ENCODE measurements at regions not wholly inside any gene's neighbourhood (a gene's known extent, or its start where the extent isn't known, plus 50 kb on each side); places are given as distances from the start of the nearest gene placed in this dataset.

- no peak overlapping the region for H3K4me3 ChIP-seq (ENCODE audit: low read depth, low read length)
- no peak for DNase-seq (ENCODE audit: low read depth)
- TF ChIP-seq, protein P1, sequence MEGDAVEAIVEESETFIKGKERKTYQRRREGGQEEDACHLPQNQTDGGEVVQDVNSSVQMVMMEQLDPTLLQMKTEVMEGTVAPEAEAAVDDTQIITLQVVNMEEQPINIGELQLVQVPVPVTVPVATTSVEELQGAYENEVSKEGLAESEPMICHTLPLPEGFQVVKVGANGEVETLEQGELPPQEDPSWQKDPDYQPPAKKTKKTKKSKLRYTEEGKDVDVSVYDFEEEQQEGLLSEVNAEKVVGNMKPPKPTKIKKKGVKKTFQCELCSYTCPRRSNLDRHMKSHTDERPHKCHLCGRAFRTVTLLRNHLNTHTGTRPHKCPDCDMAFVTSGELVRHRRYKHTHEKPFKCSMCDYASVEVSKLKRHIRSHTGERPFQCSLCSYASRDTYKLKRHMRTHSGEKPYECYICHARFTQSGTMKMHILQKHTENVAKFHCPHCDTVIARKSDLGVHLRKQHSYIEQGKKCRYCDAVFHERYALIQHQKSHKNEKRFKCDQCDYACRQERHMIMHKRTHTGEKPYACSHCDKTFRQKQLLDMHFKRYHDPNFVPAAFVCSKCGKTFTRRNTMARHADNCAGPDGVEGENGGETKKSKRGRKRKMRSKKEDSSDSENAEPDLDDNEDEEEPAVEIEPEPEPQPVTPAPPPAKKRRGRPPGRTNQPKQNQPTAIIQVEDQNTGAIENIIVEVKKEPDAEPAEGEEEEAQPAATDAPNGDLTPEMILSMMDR (IDR thresholded peaks at IDR 0.05; ENCODE audit: low read depth, low read length) = no peak
- no peak for TF ChIP-seq MYC (IDR thresholded peaks at IDR 0.05; ENCODE audit: low read depth, low read length)
- TF ChIP-seq POLR2A (IDR thresholded peaks at IDR 0.05; ENCODE audit: extremely low read depth, insufficient read length) = no peak
- TF ChIP-seq, protein P2, sequence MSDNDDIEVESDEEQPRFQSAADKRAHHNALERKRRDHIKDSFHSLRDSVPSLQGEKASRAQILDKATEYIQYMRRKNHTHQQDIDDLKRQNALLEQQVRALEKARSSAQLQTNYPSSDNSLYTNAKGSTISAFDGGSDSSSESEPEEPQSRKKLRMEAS (IDR thresholded peaks at IDR 0.05; ENCODE audit: low read depth, low read length) = no peak
Observed at GRCh38 chr14:42606839-42607238, 1000.2 kb downstream of the LRFN5 start.

DNA sequence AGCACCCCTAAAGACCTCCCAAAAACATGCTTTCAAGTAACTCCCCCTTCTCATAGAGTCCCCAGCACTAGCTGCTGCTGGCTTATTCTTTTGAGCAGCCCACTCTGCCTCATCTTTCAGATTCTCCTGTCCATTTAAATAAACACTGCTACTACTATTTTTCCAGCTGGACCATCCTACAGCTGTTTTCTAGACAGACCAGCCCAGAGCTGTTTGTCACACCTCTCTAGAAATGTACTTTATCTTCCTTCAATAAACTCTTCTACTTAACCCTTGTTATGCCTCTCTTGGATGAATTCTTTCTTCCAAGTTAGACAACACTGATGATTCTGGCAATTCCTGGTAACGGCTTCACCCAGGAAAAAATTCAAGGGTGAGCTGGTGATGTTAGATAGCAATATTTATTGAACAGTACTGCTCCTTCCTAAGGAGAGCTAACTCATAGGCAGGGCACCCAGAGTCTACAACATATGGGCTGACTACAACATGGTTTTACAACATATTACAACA lies 995.7 kb downstream of the LRFN5 start:
- TF ChIP-seq POLR2A (IDR thresholded peaks at IDR 0.05; ENCODE audit: extremely low read depth, insufficient read length) (no peak), MYC (IDR thresholded peaks at IDR 0.05; ENCODE audit: low read depth, low read length) (no peak)
- TF ChIP-seq, protein P1 (IDR thresholded peaks at IDR 0.05; ENCODE audit: low read depth, low read length) = no peak
- TF ChIP-seq, protein P2 (IDR thresholded peaks at IDR 0.05; ENCODE audit: low read depth, low read length) = no peak
- no peak for DNase-seq (ENCODE audit: low read depth)
- no peak overlapping the region for H3K4me3 ChIP-seq (ENCODE audit: low read depth, low read length)

DNA sequence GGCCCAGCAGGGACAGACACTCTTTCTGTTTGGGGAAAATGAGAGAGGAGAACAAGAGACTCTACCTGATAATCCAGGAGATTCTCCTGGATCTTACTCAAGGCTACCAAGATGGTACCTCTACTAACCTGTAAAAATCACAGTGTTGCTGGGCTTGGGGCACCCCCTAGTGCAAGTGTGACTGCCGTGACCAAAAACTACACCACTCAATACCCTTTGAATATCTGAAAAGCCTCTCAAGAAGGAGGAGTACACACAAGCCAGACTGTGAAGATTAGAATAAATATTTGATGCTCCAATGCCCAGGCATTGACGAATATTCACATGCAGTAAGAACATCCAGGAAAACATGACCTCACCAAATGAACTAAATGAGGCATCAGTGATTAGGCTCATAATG lies 965.4 kb downstream of the LRFN5 start:
- TF ChIP-seq, protein P1 (IDR thresholded peaks at IDR 0.05; ENCODE audit: low read depth, low read length) = no peak
- TF ChIP-seq MYC (IDR thresholded peaks at IDR 0.05; ENCODE audit: low read depth, low read length) (no peak), POLR2A (IDR thresholded peaks at IDR 0.05; ENCODE audit: extremely low read depth, insufficient read length) (no peak)
- TF ChIP-seq, protein P2 (IDR thresholded peaks at IDR 0.05; ENCODE audit: low read depth, low read length) = no peak

GRCh38 chr14:42569227-42569626 lies 962.6 kb downstream of the LRFN5 start:
- H3K4me3 ChIP-seq (ENCODE audit: low read depth, low read length) = no peak overlapping the region
- no peak for DNase-seq (ENCODE audit: low read depth)
- no peak for TF ChIP-seq MYC (IDR thresholded peaks at IDR 0.05; ENCODE audit: low read depth, low read length)

More for the DNA sequence above, 965.4 kb downstream of the LRFN5 start:
- DNase-seq (ENCODE audit: low read depth) = no peak
- no peak overlapping the region for H3K4me3 ChIP-seq (ENCODE audit: low read depth, low read length)

- DNase-seq (ENCODE audit: low read depth) = no peak
- TF ChIP-seq MYC (IDR thresholded peaks at IDR 0.05; ENCODE audit: low read depth, low read length) (no peak), POLR2A (IDR thresholded peaks at IDR 0.05; ENCODE audit: extremely low read depth, insufficient read length) (no peak)
- TF ChIP-seq, protein P2 (IDR thresholded peaks at IDR 0.05; ENCODE audit: low read depth, low read length) = no peak
- TF ChIP-seq, protein P1 (IDR thresholded peaks at IDR 0.05; ENCODE audit: low read depth, low read length) = no peak
- no peak overlapping the region for H3K4me3 ChIP-seq (ENCODE audit: low read depth, low read length)
Observed at GRCh38 chr14:42565556-42565955, 958.9 kb downstream of the LRFN5 start.

DNA sequence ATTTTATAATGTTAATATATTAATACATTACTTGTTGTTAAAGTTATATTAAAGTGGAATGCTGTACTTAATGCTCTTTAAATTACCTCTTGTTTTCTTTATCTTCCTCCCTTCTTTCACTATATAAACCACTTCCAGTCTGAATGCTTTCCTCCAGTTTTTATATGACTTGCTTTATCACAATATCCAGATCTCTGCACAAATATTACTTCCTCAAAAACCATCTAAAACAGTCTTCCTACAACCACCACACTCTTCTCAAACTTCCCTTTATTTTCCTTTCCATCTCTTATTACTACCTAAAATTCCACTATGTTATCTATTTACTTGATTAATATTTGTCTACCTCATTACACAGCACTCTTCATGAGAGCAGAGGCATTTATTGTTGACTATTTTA lies 956.6 kb downstream of the LRFN5 start:
- H3K4me3 ChIP-seq (ENCODE audit: low read depth, low read length) = no peak overlapping the region
- DNase-seq (ENCODE audit: low read depth) = no peak
- TF ChIP-seq MYC (IDR thresholded peaks at IDR 0.05; ENCODE audit: low read depth, low read length) (no peak), POLR2A (IDR thresholded peaks at IDR 0.05; ENCODE audit: extremely low read depth, insufficient read length) (no peak)
- TF ChIP-seq, protein P1 (IDR thresholded peaks at IDR 0.05; ENCODE audit: low read depth, low read length) = no peak
- TF ChIP-seq, protein P2 (IDR thresholded peaks at IDR 0.05; ENCODE audit: low read depth, low read length) = no peak

Measured in NB4 (cell line).